Lung (tissue), 11 donors: ENCODE measurements at regions not wholly inside any gene's neighbourhood (a gene's known extent, or its start where the extent isn't known, plus 50 kb on each side); places are given as distances from the start of the nearest gene placed in this dataset.
A peak's percentile ranks its signal among the peaks of the same experiment; 100 is the strongest.

Source experiments
- ATAC-seq: fragments of 200-7000 bp; cut with Tn5 transposase; one replicate; pipeline ENCODE4 v1.9.1; 2020; ENCODE audit warnings: moderate number of reproducible peaks; ENCODE audit not compliant: insufficient read depth, low FRiP score
- DNase-seq, 3 donors: peaks; one replicate each; pipeline ENCODE4 v3.0.0-alpha.2; 2013 to 2017
- H3K27ac ChIP-seq, 2 donors: one replicate each; pipeline ENCODE4 v1.5.1; 2013; ENCODE audit warnings: mild to moderate bottlenecking in 2 of 2, moderate library complexity in 2 of 2, control low read depth in 1 of 2, inconsistent platforms in 1 of 2, low read depth in 1 of 2, low read length in 1 of 2
- H3K27me3 ChIP-seq, 3 donors: one replicate each; pipeline ENCODE4 v1.5.1; 2013; ENCODE audit warnings: low read length in 2 of 3; ENCODE audit not compliant: control insufficient read depth in 3 of 3, insufficient read depth in 3 of 3
- H3K36me3 ChIP-seq, 4 donors: one replicate each; pipeline ENCODE4 v1.5.1; 2013; ENCODE audit warnings: low read length in 4 of 4, mild to moderate bottlenecking in 1 of 4, moderate library complexity in 1 of 4; ENCODE audit not compliant: control insufficient read depth in 4 of 4, insufficient read depth in 4 of 4
- H3K4me1 ChIP-seq, 5 donors: one replicate each; pipeline ENCODE4 v1.5.1; 2013; ENCODE audit warnings: low read length in 5 of 5, mild to moderate bottlenecking in 2 of 5, moderate library complexity in 1 of 5; ENCODE audit not compliant: control insufficient read depth in 5 of 5, insufficient read depth in 5 of 5
- H3K4me3 ChIP-seq: one replicate; pipeline ENCODE4 v1.5.1; 2013; ENCODE audit warnings: mild to moderate bottlenecking, control low read depth, moderate library complexity
- H3K9ac ChIP-seq, 2 donors: one replicate each; pipeline ENCODE4 v1.5.1; 2013; ENCODE audit warnings: low read length in 2 of 2, control low read depth in 1 of 2; ENCODE audit not compliant: insufficient read depth in 1 of 2
- H3K9me3 ChIP-seq, 4 donors: one replicate each; pipeline ENCODE4 v1.5.1; 2013; ENCODE audit warnings: low read length in 3 of 4, mild to moderate bottlenecking in 1 of 4, moderate library complexity in 1 of 4; ENCODE audit not compliant: control insufficient read depth in 4 of 4, insufficient read depth in 3 of 4
- CTCF ChIP-seq: IDR thresholded peaks from 2 replicates; pipeline ENCODE4 v1.5.1; 2012; ENCODE audit warnings: mild to moderate bottlenecking; ENCODE audit errors: control extremely low read depth, extremely low read depth
- WGBS, 2 donors: extraction: QIAGEN DNeasy Blood & Tissue Kit; methylation state at CpG; one replicate each; pipeline ENCODE4 v1.1.7; 2013; 5-methylcytosine and 5-hydroxymethylcytosine counted together
- donor health status: control.
- donor health status: control.
- donor health status: Bipolar disorder and iron deficiency.
- donor health status: healthy.
- donor health status: DM: yes; HTN: yes; CAD: no.

- Histone ChIP-seq H3K27me3 (no peaks in the 10 kb centered on the region), H3K9me3 (peaks cover 0 to 1% (median 0%) of the 10 kb centered on the region in 4 donors), H3K27ac (no peak overlapping the region), H3K36me3 (no peaks in the 10 kb centered on the region), H3K4me1 (peaks cover 0 to 8% (median 5%) of the 10 kb centered on the region in 5 donors), H3K9ac (no peak overlapping the region), H3K4me3 (no peak overlapping the region)
- TF ChIP-seq CTCF = no peak
- DNase-seq = peak in 2 of 3 donors; percentile 9 to 11
- 59 to 76% methylated on average over 8 of the region's 8 CpGs for WGBS, 2 donors
- no peak for ATAC-seq
These were observed 211.5 kb downstream of the IKZF2 start for GRCh38 chr2:212939777-212940531.

- no peak overlapping the region for H3K27ac ChIP-seq
- no peaks in the 10 kb centered on the region for H3K27me3 ChIP-seq
- H3K9ac ChIP-seq = no peak overlapping the region
- peaks cover 0 to 1% (median 0%) of the 10 kb centered on the region in 4 donors for H3K9me3 ChIP-seq
- peaks cover 0 to 8% (median 5%) of the 10 kb centered on the region in 5 donors for H3K4me1 ChIP-seq
- DNase-seq (no peak), ATAC-seq (no peak)
- H3K36me3 ChIP-seq = no peaks in the 10 kb centered on the region
- no peak for TF ChIP-seq CTCF
- H3K4me3 ChIP-seq = no peak overlapping the region
- WGBS, 2 donors = 88 to 90% methylated on average over 7 of the region's 7 CpGs
These were observed 213.1 kb downstream of the IKZF2 start for GRCh38 chr2:212938144-212938793.

GRCh38 chr2:212936572-212936971, 214.8 kb downstream of the IKZF2 start:
- no peak for TF ChIP-seq CTCF
- peaks cover 0 to 8% (median 5%) of the 10 kb centered on the region in 5 donors for H3K4me1 ChIP-seq
- H3K4me3 ChIP-seq = no peak overlapping the region
- H3K27me3 ChIP-seq = no peaks in the 10 kb centered on the region
- WGBS, 2 donors = 91 to 92% methylated on average over 8 of the region's 8 CpGs
- H3K27ac ChIP-seq = no peak overlapping the region
- ATAC-seq = no peak
- no peaks in the 10 kb centered on the region for H3K36me3 ChIP-seq
- no peak for DNase-seq
- peaks cover 0 to 1% (median 0%) of the 10 kb centered on the region in 4 donors for H3K9me3 ChIP-seq
- H3K9ac ChIP-seq = no peak overlapping the region
